ENCODE measurements at regions not wholly inside any gene's neighbourhood (a gene's known extent, or its start where the extent isn't known, plus 50 kb on each side); places are given as distances from the start of the nearest gene placed in this dataset.

- no peaks in the 10 kb centered on the region for H3K27me3 ChIP-seq (ENCODE audit: insufficient read depth, low read length)
- H2AK5ac ChIP-seq (ENCODE audit: insufficient read length, low read length) = no peak overlapping the region
- no peak overlapping the region for H3K14ac ChIP-seq (ENCODE audit: insufficient read depth, low read length)
- Mint-ChIP-seq H3K27ac (no peak overlapping the region), H3K36me3 (ENCODE audit: insufficient read depth in 1 of 3, low read depth in 3 of 3) (no peaks in the 10 kb centered on the region), H3K9me3 (no peaks in the 10 kb centered on the region), H3K4me3 (no peak overlapping the region), H3K27me3 (ENCODE audit: low read depth) (no peaks in the 10 kb centered on the region; the same call in 1 of the 2 replicates), H3K4me1 (no peaks in the 10 kb centered on the region)
- no peaks in the 10 kb centered on the region for H3K79me1 ChIP-seq (ENCODE audit: insufficient read depth, low read depth, low read length, poor library complexity, severe bottlenecking)
- H3K79me2 ChIP-seq (ENCODE audit: insufficient read depth, low read length) = no peaks in the 10 kb centered on the region
- DNase-seq = no peak
- H2BK15ac ChIP-seq (ENCODE audit: low read depth, low read length) = no peak overlapping the region
- no peak overlapping the region for H4K91ac ChIP-seq (ENCODE audit: insufficient read length, low read depth, low read length)
- no peak overlapping the region for H3T11ph ChIP-seq (ENCODE audit: low read length)
- H3K4me1 ChIP-seq (ENCODE audit: insufficient read depth, low read length) = no peaks in the 10 kb centered on the region
- H2AFZ ChIP-seq (ENCODE audit: low read length) = no peak overlapping the region
- no peak overlapping the region for H3K18ac ChIP-seq (ENCODE audit: insufficient read length, low read depth, low read length)
- H4K20me1 ChIP-seq (ENCODE audit: control insufficient read depth, insufficient read depth, insufficient read length) = no peaks in the 10 kb centered on the region
- no peak for TF ChIP-seq CTCF (conservative IDR thresholded peaks at IDR 0.05)
- no peak overlapping the region for H2BK20ac ChIP-seq (ENCODE audit: low read depth, low read length, poor library complexity, severe bottlenecking)
- no peak overlapping the region for H3K4me2 ChIP-seq (ENCODE audit: insufficient read depth, insufficient read length, low read length)
- H3K9me3 ChIP-seq (ENCODE audit: control insufficient read depth, low read depth, low read length) = no peaks in the 10 kb centered on the region
- H3K27ac ChIP-seq (ENCODE audit: insufficient read length, low read depth, low read length) = no peak overlapping the region
- no peak overlapping the region for H2BK5ac ChIP-seq (ENCODE audit: insufficient read length, low read length)
- no peak overlapping the region for H3K4ac ChIP-seq (ENCODE audit: low read depth, low read length)
- H3K23ac ChIP-seq (ENCODE audit: insufficient read length, low read depth, low read length) = no peak overlapping the region
- H2BK12ac ChIP-seq (ENCODE audit: insufficient read length, low read depth, low read length) = no peak overlapping the region
- H3K23me2 ChIP-seq (ENCODE audit: insufficient read length, low read depth, low read length, poor library complexity, severe bottlenecking) = no peaks in the 10 kb centered on the region
- H2BK120ac ChIP-seq (ENCODE audit: low read depth, low read length, poor library complexity, severe bottlenecking) = no peak overlapping the region
- H4K8ac ChIP-seq (replicated peaks; ENCODE audit: insufficient read length, low read depth, low read length) = no peak overlapping the region
- WGBS (ENCODE audit: extremely low coverage, insufficient read length, low lambda C conversion rate) = no CpG with 5 or more reads among the region's 2 CpGs
- no peak overlapping the region for H3K9ac ChIP-seq (ENCODE audit: extremely low read depth, insufficient read length, low read length)
- no peak overlapping the region for H3K56ac ChIP-seq (ENCODE audit: insufficient read length, low read depth, low read length)
- no peak overlapping the region for H4K5ac ChIP-seq (ENCODE audit: insufficient read length, low read depth, low read length)
Measured at GRCh38 chr3:103075282-103075681, 640.5 kb downstream of the ZPLD1 start.
